ENCODE measurements at regions not wholly inside any gene's neighbourhood (a gene's known extent, or its start where the extent isn't known, plus 50 kb on each side); places are given as distances from the start of the nearest gene placed in this dataset.

GRCh38 chr16:49910541-49911071 is 54.7 kb upstream of the ZNF423 start:
- no peak for DNase-seq (ENCODE audit: low read depth in 2 of 2)

DNA sequence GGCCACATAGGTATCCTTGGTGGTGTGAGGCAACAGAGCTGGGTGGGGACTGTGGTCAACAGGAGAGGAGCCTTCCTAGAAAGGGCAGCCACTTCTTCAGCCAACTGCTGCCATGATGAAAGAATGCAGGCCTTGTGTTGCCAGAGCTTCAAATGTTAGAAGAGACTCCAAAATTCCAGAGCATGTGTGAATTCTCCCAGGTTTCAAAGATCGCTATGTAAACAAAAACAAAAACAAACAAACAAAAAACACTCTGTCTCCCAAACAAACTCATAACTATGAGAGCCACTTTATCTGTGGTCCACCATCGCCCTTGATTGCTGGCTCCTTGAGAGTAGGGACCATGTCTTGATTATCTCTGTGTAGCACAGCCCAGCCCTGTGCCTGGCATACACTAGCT is 55.5 kb upstream of the ZNF423 start:
- DNase-seq (ENCODE audit: low read depth in 2 of 2) = no peak

DNA sequence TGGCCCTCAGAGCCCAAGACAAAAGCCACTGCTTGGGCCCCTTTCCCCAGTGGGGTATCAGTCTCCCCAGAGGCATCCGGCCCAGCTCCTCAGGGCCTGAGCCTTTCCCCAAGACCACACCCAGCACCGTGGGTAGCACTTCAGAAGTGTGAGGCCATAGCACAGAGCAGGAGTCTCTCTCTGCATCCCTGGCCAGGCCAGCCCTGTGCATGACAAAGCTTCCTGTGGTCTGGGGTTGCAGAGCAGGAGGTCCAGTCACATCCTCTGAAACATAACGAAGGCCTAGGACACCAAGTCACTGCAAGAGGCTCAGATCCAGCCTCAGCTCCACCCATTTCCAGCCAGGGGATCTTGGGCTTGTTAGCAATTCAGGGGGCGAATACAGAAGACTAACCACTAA is 56.8 kb upstream of the ZNF423 start:
- no peak for DNase-seq (ENCODE audit: low read depth in 2 of 2)

GRCh38 chr16:49913720-49914119 is 57.8 kb upstream of the ZNF423 start:
- DNase-seq (ENCODE audit: low read depth in 2 of 2) = no peak

DNA sequence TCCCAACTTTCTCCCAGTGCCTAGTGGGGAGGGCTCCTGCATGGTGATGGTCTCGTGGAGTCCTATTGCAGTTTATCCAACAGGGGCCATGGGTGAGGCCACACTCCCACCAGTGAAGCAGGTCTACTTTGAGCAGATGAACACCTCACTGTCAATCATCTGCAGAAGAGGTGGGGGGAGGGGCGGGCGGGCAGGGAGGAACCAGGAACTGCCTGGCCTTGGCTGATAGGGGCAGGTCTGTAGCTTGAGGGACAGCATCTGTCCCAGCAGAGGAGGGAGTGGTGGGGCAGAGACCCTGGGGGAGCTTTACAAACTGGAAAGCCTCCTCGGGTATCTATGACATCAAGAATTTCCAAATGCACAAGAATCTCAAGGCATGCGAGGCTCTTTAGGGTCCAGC is 58.7 kb upstream of the ZNF423 start:
- no peak for DNase-seq (ENCODE audit: low read depth in 2 of 2)

- no peak for DNase-seq (ENCODE audit: low read depth in 2 of 2)
Observed at GRCh38 chr16:49918257-49918656, 62.3 kb upstream of the ZNF423 start.

- DNase-seq (ENCODE audit: low read depth in 2 of 2) = no peak
Observed at GRCh38 chr16:49919327-49919726, 63.4 kb upstream of the ZNF423 start.

GRCh38 chr16:49920397-49920796 is 64.5 kb upstream of the ZNF423 start:
- no peak for DNase-seq (ENCODE audit: low read depth in 2 of 2)

GRCh38 chr16:49921106-49921505 is 65.2 kb upstream of the ZNF423 start:
- no peak for DNase-seq (ENCODE audit: low read depth in 2 of 2)

DNA sequence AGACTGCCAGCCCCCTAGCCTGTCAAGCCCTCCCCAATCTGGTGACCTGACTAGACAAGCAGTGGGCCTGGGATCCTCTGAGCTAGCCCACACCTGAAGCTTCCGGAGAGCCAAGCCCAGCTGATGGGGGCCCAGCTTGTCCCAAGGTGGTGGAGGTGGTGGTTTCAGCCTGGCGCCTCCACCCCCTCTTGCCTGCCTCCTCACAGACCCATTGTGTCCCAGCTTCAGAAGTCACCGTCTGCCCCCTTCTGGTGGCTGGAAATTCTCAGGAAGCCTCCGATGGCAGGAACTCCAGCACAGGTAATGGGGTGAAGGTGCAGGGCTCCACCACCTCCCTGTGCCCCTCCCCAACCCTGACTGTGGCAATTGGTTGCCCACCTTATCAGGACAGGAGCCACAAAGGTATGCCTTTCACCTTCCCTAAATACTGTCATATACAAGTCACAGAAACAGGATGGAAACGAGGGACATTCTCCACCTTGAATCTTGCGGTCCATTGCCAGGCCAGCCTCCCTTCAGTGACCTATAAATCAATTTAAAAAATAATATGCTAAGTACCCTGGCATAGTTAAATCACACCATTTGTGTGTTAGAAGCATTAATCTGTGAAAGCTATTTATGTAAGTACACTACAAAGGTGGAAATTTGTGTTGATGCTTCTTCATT is 66.0 kb upstream of the ZNF423 start:
- peak; percentile 38 to 60 for DNase-seq (ENCODE audit: low read depth in 2 of 2)

DNA sequence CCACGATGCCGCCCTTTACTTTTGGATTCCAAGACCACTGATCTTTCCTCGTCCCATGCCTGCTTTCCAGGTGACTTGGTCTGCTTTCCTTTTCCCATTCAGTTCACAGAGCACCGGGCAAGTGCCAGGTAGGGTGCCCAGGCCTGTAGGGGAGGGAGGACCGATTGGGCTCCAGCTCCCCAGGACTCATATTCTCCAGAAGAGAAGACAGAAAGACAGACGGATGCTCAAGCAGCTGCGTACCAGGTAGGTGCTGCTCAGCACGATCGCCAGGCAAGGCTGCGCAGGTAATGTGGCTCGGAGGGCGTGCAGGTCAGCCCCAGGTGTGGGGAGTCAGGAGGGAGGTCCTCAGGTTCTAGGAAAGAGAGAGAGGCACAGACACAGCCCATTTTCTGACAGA is 67.5 kb upstream of the ZNF423 start:
- no peak for DNase-seq (ENCODE audit: low read depth in 2 of 2)

DNA sequence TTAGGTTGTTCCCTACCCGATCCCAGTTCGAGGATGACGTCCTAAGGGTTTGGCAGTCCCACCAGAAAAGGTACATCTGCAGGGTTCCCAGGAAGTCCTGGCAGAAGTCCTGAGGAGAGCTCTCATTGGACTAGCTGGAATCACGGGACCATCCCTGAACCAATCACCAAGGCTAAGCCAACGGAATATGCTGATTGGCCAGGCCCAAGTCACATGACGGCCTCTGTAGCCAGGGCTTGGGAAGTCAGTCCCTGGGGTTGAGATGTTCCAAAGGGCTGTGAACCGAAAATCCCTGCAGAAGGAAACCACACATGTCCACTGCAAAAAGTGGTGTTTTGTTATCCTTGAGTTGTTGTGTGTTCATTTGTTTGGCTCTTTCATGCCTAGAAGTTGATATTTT is 68.2 kb upstream of the ZNF423 start:
- no peak for DNase-seq (ENCODE audit: low read depth in 2 of 2)

DNA sequence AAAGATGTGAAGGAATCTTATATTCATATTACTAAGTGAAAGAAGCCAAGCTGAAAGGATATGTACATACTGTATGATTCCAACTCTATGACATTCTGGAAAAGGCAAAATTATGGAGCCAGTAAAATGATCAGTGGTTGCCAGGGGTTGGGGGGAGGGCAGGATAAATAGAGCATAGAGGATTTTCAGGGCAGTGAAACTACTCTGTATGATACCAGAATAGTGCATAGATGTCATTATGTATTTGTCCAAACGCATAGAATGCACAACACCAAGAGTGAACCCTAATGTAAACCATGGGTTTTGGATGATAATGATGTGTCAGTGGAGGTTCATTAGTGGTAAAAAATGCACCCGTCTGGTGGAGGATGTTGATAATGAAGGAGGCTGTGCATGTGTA is 71.0 kb upstream of the ZNF423 start:
- no peak for DNase-seq (ENCODE audit: low read depth in 2 of 2)

GRCh38 chr16:49928176-49929041 is 72.5 kb upstream of the ZNF423 start:
- no peak for DNase-seq (ENCODE audit: low read depth in 2 of 2)

- DNase-seq (ENCODE audit: low read depth in 2 of 2) = no peak
Observed at GRCh38 chr16:49929626-49930025, 73.7 kb upstream of the ZNF423 start.

GRCh38 chr16:49930841-49931240 is 74.9 kb upstream of the ZNF423 start:
- DNase-seq (ENCODE audit: low read depth in 2 of 2) = no peak

DNA sequence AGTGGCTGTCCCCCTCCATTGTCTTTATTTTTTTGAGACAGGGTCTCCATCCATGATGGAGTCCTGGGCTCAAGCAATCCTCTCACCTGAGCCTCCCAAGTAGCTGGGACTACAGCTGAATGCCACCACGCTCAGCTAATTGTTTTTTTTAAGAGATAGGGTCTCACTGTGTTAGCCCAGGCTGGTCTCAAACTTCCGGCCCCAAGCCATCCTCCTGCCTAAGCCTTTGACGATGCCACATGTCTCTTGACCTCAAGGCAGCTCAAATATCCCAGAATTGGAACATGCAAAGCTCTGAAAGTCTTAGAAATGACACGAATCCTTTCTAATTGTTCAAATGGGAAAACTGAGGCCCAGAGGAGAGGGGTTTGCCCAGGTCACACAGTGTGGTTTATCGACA is 75.4 kb upstream of the ZNF423 start:
- no peak for DNase-seq (ENCODE audit: low read depth in 2 of 2)

GRCh38 chr16:49931916-49932315 is 76.0 kb upstream of the ZNF423 start:
- DNase-seq (ENCODE audit: low read depth in 2 of 2) = no peak

GRCh38 chr16:49932434-49932833 is 76.5 kb upstream of the ZNF423 start:
- no peak for DNase-seq (ENCODE audit: low read depth in 2 of 2)

DNA sequence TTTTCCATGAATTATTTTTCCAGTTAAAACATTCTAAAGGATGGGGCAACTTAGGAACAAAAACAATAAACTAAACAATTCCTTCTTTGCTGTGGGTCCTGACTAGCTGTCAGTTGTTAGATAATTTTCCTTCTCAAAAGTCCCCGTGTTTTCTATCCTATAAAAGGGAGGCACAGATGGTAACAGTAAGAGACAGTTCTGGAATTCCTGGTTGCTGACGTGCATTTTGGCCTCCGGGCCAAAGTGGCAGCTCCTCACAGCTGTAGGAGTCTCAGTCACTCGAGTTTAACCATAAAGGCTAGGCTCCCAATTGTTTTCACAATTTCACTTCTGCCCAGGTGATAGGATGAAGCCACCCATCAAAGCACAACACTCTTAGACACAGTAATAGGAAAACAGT is 77.0 kb upstream of the ZNF423 start:
- DNase-seq (ENCODE audit: low read depth in 2 of 2) = no peak

- DNase-seq (ENCODE audit: low read depth in 2 of 2) = no peak
Observed at GRCh38 chr16:49936791-49937190, 80.9 kb upstream of the ZNF423 start.

DNA sequence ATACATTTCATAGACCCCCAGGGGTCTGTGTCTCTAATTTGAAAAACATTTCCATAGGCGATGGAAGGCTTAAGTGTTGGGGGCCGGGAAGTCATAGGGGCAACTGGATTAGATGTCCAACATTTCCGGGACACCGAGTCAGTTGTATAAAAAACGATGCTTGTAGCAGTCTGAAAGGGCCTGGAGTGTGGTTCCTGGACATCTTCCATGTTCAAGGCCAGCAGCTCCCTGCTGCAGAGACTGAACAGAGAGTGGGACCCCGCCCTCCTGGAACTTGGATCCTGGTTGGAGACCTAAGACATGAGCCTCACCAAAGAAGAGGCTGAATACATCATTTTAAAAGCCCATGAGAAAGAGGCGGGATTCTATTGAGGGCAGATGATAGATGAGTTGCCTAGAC is 82.0 kb upstream of the ZNF423 start:
- DNase-seq (ENCODE audit: low read depth in 2 of 2) = no peak

- no peak for DNase-seq (ENCODE audit: low read depth in 2 of 2)
Observed at GRCh38 chr16:49939495-49939894, 83.6 kb upstream of the ZNF423 start.

Measured in dermis microvascular lymphatic vessel endothelial cell (primary cell).